ENCODE measurements at regions not wholly inside any gene's neighbourhood (a gene's known extent, or its start where the extent isn't known, plus 50 kb on each side); places are given as distances from the start of the nearest gene placed in this dataset.

DNA sequence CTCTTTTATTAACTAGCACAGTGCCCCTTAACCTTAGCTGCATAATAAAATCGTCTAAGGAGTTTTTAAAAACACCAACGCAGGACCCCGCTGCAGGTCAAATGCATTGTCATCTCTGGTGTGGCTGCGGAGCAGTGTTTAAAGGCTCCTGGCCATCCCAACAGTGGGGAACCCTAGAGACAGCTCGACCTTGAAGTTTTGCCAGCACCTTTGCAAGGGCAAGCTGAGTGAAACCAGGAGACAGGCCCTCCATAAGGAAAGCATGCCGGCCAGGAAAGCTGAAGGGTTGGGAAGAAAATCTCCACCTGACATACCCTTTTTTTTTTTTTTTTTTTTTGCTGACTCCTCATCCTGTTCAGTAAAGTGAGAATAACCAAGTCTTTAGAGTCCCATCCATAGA, 349.0 kb downstream of the CMPK2 start:
- Mint-ChIP-seq H3K27me3 (ENCODE audit: low read depth) (no peaks in the 10 kb centered on the region; the same call in none of the 2 replicates), H3K36me3 (ENCODE audit: insufficient read depth in 1 of 3, low read depth in 3 of 3) (no peaks in the 10 kb centered on the region), H3K4me3 (no peak overlapping the region), H3K27ac (0 out of 7 replicates have a peak overlapping the region, but pooled peaks of 1 of the 3 experiments have one; percentile 12), H3K9me3 (no peaks in the 10 kb centered on the region), H3K4me1 (peaks cover 2 to 3% of the 10 kb centered on the region in 2 experiments; a peak in 3 of 4 replicates)
- no peak overlapping the region for H3K56ac ChIP-seq (ENCODE audit: insufficient read length, low read depth, low read length)
- no peaks in the 10 kb centered on the region; the same call in 1 of the 2 replicates for H3K27me3 ChIP-seq (ENCODE audit: insufficient read depth, low read length)
- no peak overlapping the region for H3K4ac ChIP-seq (ENCODE audit: low read depth, low read length)
- H4K5ac ChIP-seq (ENCODE audit: insufficient read length, low read depth, low read length), result no peak overlapping the region
- H2BK20ac ChIP-seq (ENCODE audit: low read depth, low read length, poor library complexity, severe bottlenecking), result no peak overlapping the region
- H3T11ph ChIP-seq (ENCODE audit: low read length), result no peak overlapping the region
- H3K27ac ChIP-seq (ENCODE audit: insufficient read length, low read depth, low read length), result no peak overlapping the region
- TF ChIP-seq, protein P1, sequence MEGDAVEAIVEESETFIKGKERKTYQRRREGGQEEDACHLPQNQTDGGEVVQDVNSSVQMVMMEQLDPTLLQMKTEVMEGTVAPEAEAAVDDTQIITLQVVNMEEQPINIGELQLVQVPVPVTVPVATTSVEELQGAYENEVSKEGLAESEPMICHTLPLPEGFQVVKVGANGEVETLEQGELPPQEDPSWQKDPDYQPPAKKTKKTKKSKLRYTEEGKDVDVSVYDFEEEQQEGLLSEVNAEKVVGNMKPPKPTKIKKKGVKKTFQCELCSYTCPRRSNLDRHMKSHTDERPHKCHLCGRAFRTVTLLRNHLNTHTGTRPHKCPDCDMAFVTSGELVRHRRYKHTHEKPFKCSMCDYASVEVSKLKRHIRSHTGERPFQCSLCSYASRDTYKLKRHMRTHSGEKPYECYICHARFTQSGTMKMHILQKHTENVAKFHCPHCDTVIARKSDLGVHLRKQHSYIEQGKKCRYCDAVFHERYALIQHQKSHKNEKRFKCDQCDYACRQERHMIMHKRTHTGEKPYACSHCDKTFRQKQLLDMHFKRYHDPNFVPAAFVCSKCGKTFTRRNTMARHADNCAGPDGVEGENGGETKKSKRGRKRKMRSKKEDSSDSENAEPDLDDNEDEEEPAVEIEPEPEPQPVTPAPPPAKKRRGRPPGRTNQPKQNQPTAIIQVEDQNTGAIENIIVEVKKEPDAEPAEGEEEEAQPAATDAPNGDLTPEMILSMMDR (conservative IDR thresholded peaks at IDR 0.05), result no peak
- no peaks in the 10 kb centered on the region for H4K20me1 ChIP-seq (ENCODE audit: control insufficient read depth, insufficient read depth, insufficient read length)
- no peak overlapping the region for H2BK15ac ChIP-seq (ENCODE audit: low read depth, low read length)
- H3K14ac ChIP-seq (ENCODE audit: insufficient read depth, low read length), result no peak overlapping the region
- no peak overlapping the region for H2AFZ ChIP-seq (ENCODE audit: low read length)
- no peak overlapping the region for H4K8ac ChIP-seq (replicated peaks; ENCODE audit: insufficient read length, low read depth, low read length)
- H3K18ac ChIP-seq (ENCODE audit: insufficient read length, low read depth, low read length), result no peak overlapping the region
- no peak overlapping the region for H2BK5ac ChIP-seq (ENCODE audit: insufficient read length, low read length)
- H2AK5ac ChIP-seq (ENCODE audit: insufficient read length, low read length), result no peak overlapping the region
- no peak overlapping the region for H3K4me2 ChIP-seq (ENCODE audit: insufficient read depth, insufficient read length, low read length)
- no CpG with 5 or more reads among the region's 6 CpGs for WGBS (ENCODE audit: extremely low coverage, insufficient read length, low lambda C conversion rate)
- H4K91ac ChIP-seq (ENCODE audit: insufficient read length, low read depth, low read length), result no peak overlapping the region
- no peaks in the 10 kb centered on the region for H3K79me2 ChIP-seq (ENCODE audit: insufficient read depth, low read length)
- no peak overlapping the region for H3K9ac ChIP-seq (ENCODE audit: extremely low read depth, insufficient read length, low read length)
- no peaks in the 10 kb centered on the region for H3K23me2 ChIP-seq (ENCODE audit: insufficient read length, low read depth, low read length, poor library complexity, severe bottlenecking)
- no peaks in the 10 kb centered on the region for H3K79me1 ChIP-seq (ENCODE audit: insufficient read depth, low read depth, low read length, poor library complexity, severe bottlenecking)
- no peak overlapping the region for H3K23ac ChIP-seq (ENCODE audit: insufficient read length, low read depth, low read length)
- H2BK120ac ChIP-seq (ENCODE audit: low read depth, low read length, poor library complexity, severe bottlenecking), result no peak overlapping the region
- no peaks in the 10 kb centered on the region for H3K4me1 ChIP-seq (ENCODE audit: insufficient read depth, low read length)
- H3K9me3 ChIP-seq (ENCODE audit: control insufficient read depth, low read depth, low read length), result no peaks in the 10 kb centered on the region
- DNase-seq, result no peak
- H2BK12ac ChIP-seq (ENCODE audit: insufficient read length, low read depth, low read length), result no peak overlapping the region

Measured in H9 (cell line).